ENCODE measurements at regions not wholly inside any gene's neighbourhood (a gene's known extent, or its start where the extent isn't known, plus 50 kb on each side); places are given as distances from the start of the nearest gene placed in this dataset.

DNA sequence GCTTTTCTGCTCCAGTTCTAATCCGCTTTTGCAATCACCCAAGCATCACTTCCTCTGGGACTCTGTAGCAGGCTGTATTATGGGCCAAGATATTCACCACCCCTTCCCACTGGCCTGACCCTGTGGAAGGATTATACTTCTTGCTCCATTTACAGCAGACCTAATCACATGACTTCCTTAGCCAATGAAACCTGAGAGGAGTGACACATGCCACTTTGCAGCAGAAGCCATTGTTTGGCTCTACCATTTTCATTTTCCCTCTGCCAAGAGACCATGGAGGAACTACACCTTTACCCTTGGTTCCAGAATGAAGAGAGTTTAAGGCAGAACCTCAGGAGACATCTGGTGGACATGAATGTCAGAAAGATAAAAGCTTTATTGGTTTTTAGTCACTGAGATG is 134.9 kb upstream of the HSD17B12 start:
- Histone ChIP-seq H3K27ac (ENCODE audit: insufficient read depth, low read depth, low read length, poor library complexity, severe bottlenecking) (no peak overlapping the region), H3K4me1 (ENCODE audit: control insufficient read depth, insufficient read depth, low read length) (no peaks in the 10 kb centered on the region), H3K4me3 (ENCODE audit: insufficient read depth, low read depth, low read length) (no peak overlapping the region), H3K36me3 (ENCODE audit: control insufficient read depth, insufficient read depth, low read length) (no peaks in the 10 kb centered on the region), H3K9me3 (ENCODE audit: control insufficient read depth, low read length) (no peaks in the 10 kb centered on the region), H3K27me3 (ENCODE audit: control insufficient read depth, insufficient read depth, low read length, poor library complexity, severe bottlenecking) (peaks cover 31% of the 10 kb centered on the region)
- 97 to 100% methylated on average over 1 of the region's 1 CpG for WGBS, 2 experiments

DNA sequence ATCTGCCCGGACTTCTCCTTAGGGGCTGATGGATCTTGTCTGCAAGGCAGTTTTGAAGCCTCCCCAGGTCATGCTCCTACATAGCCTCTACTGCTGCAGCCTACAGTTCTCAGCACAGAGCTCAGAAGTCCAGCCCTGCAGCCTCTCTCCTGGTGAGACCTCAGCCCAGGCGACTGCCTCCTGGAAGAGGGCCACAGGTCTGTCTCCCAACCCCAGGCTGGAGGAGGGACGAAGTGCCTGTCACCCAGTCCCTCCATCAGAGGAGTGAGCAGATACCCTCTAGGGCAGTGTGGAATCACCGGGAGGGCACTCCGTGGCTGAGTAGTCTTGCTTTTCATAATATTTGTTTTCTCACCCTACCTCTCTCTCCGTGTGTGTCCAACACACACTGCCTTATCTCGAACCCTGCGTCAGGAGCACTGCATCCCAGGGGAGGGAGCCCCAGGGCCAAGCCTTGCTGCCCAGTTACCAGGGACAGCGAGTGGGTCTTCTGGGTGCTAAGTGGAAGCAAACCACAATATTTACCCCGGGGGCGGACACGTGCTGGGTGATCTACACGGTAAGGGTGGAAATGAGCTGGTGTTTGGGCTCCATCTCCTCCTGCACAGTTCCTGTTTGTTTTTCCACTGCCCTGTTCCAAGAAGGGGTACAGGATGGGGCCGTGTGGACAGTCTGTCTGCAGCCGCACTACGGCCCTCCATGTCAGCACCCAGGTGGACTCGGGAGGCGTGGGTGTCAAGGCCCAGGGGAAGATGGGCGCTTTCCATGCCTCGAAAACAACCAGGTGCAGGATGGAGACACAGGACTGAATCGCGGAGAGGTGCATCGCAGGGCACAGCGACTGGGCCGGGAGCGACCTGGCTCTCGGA is 133.7 kb upstream of the HSD17B12 start:
- peak overlapping the region; percentile 22 for H3K4me3 ChIP-seq (ENCODE audit: insufficient read depth, low read depth, low read length)
- H3K4me1 ChIP-seq (ENCODE audit: control insufficient read depth, insufficient read depth, low read length) = no peaks in the 10 kb centered on the region
- WGBS, 2 experiments = 74 to 78% methylated on average over 27 of the region's 27 CpGs
- H3K27me3 ChIP-seq (ENCODE audit: control insufficient read depth, insufficient read depth, low read length, poor library complexity, severe bottlenecking) = peaks cover 31% of the 10 kb centered on the region
- no peak overlapping the region for H3K27ac ChIP-seq (ENCODE audit: insufficient read depth, low read depth, low read length, poor library complexity, severe bottlenecking)
- no peaks in the 10 kb centered on the region for H3K36me3 ChIP-seq (ENCODE audit: control insufficient read depth, insufficient read depth, low read length)
- H3K9me3 ChIP-seq (ENCODE audit: control insufficient read depth, low read length) = no peaks in the 10 kb centered on the region

DNA sequence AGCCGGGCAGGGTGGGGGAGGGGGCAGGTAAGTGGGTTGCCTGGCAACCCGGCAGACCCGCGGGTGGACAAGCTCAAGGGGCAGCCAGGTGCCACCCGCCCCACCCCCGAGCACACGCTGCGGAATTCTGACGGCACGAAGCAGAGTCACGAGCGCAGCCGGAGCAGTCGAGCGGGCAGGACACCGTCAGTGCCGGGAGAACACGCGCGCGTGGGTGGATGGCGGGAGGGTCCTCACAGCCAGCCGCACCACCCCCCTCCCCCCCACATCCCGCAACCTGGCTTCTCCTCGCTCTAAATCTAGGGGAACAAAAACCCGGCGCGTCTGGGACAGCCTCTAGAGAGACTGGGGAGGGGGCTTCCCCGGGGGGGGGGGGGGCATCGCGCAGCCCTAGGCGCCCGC is 133.1 kb upstream of the HSD17B12 start:
- no peaks in the 10 kb centered on the region for H3K4me1 ChIP-seq (ENCODE audit: control insufficient read depth, insufficient read depth, low read length)
- H3K27ac ChIP-seq (ENCODE audit: insufficient read depth, low read depth, low read length, poor library complexity, severe bottlenecking) = no peak overlapping the region
- no peaks in the 10 kb centered on the region for H3K9me3 ChIP-seq (ENCODE audit: control insufficient read depth, low read length)
- H3K36me3 ChIP-seq (ENCODE audit: control insufficient read depth, insufficient read depth, low read length) = no peaks in the 10 kb centered on the region
- H3K27me3 ChIP-seq (ENCODE audit: control insufficient read depth, insufficient read depth, low read length, poor library complexity, severe bottlenecking) = peaks cover 31% of the 10 kb centered on the region
- peak overlapping the region; percentile 22 for H3K4me3 ChIP-seq (ENCODE audit: insufficient read depth, low read depth, low read length)
- WGBS, 2 experiments = 22 to 24% methylated on average over 30 to 33 of the region's 33 CpGs

DNA sequence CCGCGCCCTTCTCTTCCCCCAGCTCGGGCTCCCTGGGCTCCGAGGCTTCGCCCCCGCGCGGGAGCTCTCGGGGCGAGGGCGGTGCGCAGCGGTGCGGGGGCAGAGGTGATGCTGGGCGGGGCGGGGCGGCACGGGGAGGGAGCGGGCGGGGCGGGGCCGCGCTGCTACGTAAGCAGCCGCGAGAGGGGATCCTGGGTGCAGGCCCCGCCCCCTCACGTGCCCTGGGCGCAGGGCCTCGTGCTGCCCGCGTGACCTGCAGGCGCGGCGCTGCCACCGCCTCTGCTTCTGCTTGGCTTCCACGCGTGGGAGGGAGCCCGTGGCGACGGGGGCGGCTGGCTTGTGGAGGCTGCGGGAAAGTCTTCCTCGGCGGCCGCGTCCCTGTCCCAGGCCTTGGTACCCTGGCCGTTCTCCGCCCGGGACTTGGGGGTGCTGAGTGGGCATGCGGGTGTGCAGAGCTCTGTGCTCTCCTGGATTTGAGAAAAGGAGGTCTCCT is 132.6 kb upstream of the HSD17B12 start:
- H3K9me3 ChIP-seq (ENCODE audit: control insufficient read depth, low read length) = no peaks in the 10 kb centered on the region
- H3K27ac ChIP-seq (ENCODE audit: insufficient read depth, low read depth, low read length, poor library complexity, severe bottlenecking) = no peak overlapping the region
- peak overlapping the region; percentile 22 for H3K4me3 ChIP-seq (ENCODE audit: insufficient read depth, low read depth, low read length)
- WGBS, 2 experiments = 38 to 42% methylated on average over 49 to 51 of the region's 51 CpGs
- H3K4me1 ChIP-seq (ENCODE audit: control insufficient read depth, insufficient read depth, low read length) = no peaks in the 10 kb centered on the region
- peaks cover 31% of the 10 kb centered on the region for H3K27me3 ChIP-seq (ENCODE audit: control insufficient read depth, insufficient read depth, low read length, poor library complexity, severe bottlenecking)
- no peaks in the 10 kb centered on the region for H3K36me3 ChIP-seq (ENCODE audit: control insufficient read depth, insufficient read depth, low read length)

DNA sequence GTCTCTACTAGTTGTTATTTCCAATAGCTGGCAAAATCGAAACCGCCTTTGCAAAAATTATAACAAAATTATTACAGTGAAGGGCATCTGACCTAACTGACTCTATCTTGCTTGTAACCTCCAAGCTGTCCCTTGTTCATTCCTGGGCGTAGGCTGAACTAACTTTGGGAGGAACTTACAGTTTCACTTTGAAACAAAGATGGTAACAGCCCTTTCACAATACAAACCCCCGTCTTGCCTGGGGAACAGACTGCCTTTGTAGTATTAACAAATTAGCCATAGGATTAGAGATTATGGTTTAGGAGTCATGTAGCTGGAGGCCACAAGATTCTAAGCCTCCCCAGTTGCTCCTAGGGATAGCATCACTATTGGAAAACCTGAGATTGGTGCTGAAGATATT is 131.6 kb upstream of the HSD17B12 start:
- 92 to 95% methylated on average over 3 to 4 of the region's 4 CpGs for WGBS, 2 experiments

DNA sequence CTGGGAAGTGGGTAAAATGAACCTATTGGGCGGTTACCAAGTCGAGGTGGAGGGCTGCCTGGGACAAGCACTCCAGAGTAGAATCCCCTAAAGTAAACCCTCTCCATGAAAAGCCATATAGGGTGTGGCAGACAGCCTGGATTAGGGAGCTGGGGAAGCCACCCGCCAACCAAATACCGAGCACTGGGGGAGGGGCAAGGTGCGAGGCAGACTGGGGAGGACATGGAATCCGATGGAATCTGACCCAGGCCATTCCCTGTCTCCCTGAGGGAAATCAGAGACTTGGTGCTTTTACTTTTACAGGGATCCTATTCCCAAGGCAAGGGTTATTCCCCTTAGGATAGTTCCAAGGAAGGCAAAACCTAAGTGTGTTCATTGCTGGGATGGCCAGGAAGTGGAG is 130.9 kb upstream of the HSD17B12 start:
- peaks cover 11% of the 10 kb centered on the region for H3K4me1 ChIP-seq (ENCODE audit: control insufficient read depth, insufficient read depth, low read length)
- H3K4me3 ChIP-seq (ENCODE audit: insufficient read depth, low read depth, low read length) = no peak overlapping the region
- H3K36me3 ChIP-seq (ENCODE audit: control insufficient read depth, insufficient read depth, low read length) = no peaks in the 10 kb centered on the region
- 63 to 73% methylated on average over 6 of the region's 6 CpGs for whole genome bisulfite sequencing, 2 experiments
- peaks cover 31% of the 10 kb centered on the region for H3K27me3 ChIP-seq (ENCODE audit: control insufficient read depth, insufficient read depth, low read length, poor library complexity, severe bottlenecking)
- no peak overlapping the region for H3K27ac ChIP-seq (ENCODE audit: insufficient read depth, low read depth, low read length, poor library complexity, severe bottlenecking)
- no peaks in the 10 kb centered on the region for H3K9me3 ChIP-seq (ENCODE audit: control insufficient read depth, low read length)

More for the DNA sequence above, 131.6 kb upstream of the HSD17B12 start:
- Histone ChIP-seq H3K4me3 (ENCODE audit: insufficient read depth, low read depth, low read length) (no peak overlapping the region), H3K9me3 (ENCODE audit: control insufficient read depth, low read length) (no peaks in the 10 kb centered on the region), H3K27ac (ENCODE audit: insufficient read depth, low read depth, low read length, poor library complexity, severe bottlenecking) (no peak overlapping the region), H3K4me1 (ENCODE audit: control insufficient read depth, insufficient read depth, low read length) (peaks cover 4% of the 10 kb centered on the region), H3K36me3 (ENCODE audit: control insufficient read depth, insufficient read depth, low read length) (no peaks in the 10 kb centered on the region), H3K27me3 (ENCODE audit: control insufficient read depth, insufficient read depth, low read length, poor library complexity, severe bottlenecking) (peaks cover 31% of the 10 kb centered on the region)

DNA sequence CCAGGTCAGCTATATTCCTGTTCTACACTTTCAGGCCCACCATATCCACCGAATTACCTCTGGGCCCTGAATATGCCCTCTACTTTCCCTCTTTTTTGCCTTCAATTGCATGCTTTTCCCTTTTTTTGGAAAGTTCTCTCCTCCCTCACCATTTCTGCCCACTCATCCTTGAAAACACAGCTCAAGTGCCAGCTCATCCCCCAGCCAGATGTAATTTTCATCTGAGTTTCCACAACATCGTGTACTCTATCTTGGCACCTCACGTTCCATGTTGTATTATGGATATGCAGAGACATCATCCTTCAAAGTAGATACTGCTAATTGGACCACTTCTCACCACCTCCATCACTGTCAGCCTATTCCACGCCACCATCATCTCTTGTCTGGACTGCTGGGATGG is 129.8 kb upstream of the HSD17B12 start:
- Histone ChIP-seq H3K9me3 (ENCODE audit: control insufficient read depth, low read length) (no peaks in the 10 kb centered on the region), H3K27me3 (ENCODE audit: control insufficient read depth, insufficient read depth, low read length, poor library complexity, severe bottlenecking) (peaks cover 31% of the 10 kb centered on the region), H3K36me3 (ENCODE audit: control insufficient read depth, insufficient read depth, low read length) (no peaks in the 10 kb centered on the region), H3K4me1 (ENCODE audit: control insufficient read depth, insufficient read depth, low read length) (peaks cover 22% of the 10 kb centered on the region), H3K4me3 (ENCODE audit: insufficient read depth, low read depth, low read length) (no peak overlapping the region), H3K27ac (ENCODE audit: insufficient read depth, low read depth, low read length, poor library complexity, severe bottlenecking) (no peak overlapping the region)
- WGBS, 2 experiments = 90 to 94% methylated on average over 4 of the region's 4 CpGs

DNA sequence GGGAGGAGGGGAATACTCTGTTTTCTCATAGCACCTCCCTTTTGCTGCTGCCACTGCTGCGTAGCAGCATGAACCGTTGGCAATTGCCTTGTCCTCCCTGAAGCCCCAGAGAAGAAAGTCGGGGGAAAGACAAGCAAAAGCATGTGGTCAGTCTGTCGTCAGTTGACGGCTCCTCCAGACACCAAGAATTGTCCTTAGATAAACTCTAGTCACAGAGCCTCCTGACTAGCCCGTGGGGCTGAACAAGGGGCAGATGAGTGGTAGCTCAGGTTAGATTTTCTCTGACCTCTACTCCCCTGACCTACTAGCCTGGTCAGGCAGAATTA is 126.4 kb upstream of the HSD17B12 start:
- 52 to 58% methylated on average over 6 of the region's 6 CpGs for WGBS, 2 experiments
- no peaks in the 10 kb centered on the region for H3K9me3 ChIP-seq (ENCODE audit: control insufficient read depth, low read length)
- H3K27ac ChIP-seq (ENCODE audit: insufficient read depth, low read depth, low read length, poor library complexity, severe bottlenecking) = no peak overlapping the region
- H3K4me1 ChIP-seq (ENCODE audit: control insufficient read depth, insufficient read depth, low read length) = peaks cover 41% of the 10 kb centered on the region
- H3K4me3 ChIP-seq (ENCODE audit: insufficient read depth, low read depth, low read length) = no peak overlapping the region
- no peaks in the 10 kb centered on the region for H3K36me3 ChIP-seq (ENCODE audit: control insufficient read depth, insufficient read depth, low read length)
- peaks cover 4% of the 10 kb centered on the region for H3K27me3 ChIP-seq (ENCODE audit: control insufficient read depth, insufficient read depth, low read length, poor library complexity, severe bottlenecking)

DNA sequence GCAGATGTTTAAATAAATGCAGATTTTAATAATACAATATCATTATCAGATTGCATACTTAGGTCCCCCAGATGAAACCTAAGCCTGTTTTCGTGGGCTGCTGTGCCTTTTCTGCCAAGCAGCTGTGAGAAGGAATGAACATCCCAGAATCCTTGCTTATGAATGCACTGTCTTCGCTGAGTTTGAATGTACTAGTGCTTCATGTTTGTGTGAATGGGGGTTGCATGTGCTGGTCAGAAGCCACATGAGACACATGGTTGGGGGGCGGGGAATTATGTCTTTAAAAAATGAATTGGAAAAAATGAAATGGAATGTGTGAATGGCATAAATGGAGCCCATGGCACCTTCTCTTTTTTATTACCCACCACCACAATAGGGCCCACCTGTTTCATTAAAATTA is 125.4 kb upstream of the HSD17B12 start:
- Histone ChIP-seq H3K27me3 (ENCODE audit: control insufficient read depth, insufficient read depth, low read length, poor library complexity, severe bottlenecking) (no peaks in the 10 kb centered on the region), H3K4me1 (ENCODE audit: control insufficient read depth, insufficient read depth, low read length) (peaks cover 41% of the 10 kb centered on the region), H3K36me3 (ENCODE audit: control insufficient read depth, insufficient read depth, low read length) (no peaks in the 10 kb centered on the region), H3K27ac (ENCODE audit: insufficient read depth, low read depth, low read length, poor library complexity, severe bottlenecking) (no peak overlapping the region), H3K9me3 (ENCODE audit: control insufficient read depth, low read length) (no peaks in the 10 kb centered on the region), H3K4me3 (ENCODE audit: insufficient read depth, low read depth, low read length) (no peak overlapping the region)
- 58 to 84% methylated on average over 2 to 3 of the region's 3 CpGs for WGBS, 2 experiments

DNA sequence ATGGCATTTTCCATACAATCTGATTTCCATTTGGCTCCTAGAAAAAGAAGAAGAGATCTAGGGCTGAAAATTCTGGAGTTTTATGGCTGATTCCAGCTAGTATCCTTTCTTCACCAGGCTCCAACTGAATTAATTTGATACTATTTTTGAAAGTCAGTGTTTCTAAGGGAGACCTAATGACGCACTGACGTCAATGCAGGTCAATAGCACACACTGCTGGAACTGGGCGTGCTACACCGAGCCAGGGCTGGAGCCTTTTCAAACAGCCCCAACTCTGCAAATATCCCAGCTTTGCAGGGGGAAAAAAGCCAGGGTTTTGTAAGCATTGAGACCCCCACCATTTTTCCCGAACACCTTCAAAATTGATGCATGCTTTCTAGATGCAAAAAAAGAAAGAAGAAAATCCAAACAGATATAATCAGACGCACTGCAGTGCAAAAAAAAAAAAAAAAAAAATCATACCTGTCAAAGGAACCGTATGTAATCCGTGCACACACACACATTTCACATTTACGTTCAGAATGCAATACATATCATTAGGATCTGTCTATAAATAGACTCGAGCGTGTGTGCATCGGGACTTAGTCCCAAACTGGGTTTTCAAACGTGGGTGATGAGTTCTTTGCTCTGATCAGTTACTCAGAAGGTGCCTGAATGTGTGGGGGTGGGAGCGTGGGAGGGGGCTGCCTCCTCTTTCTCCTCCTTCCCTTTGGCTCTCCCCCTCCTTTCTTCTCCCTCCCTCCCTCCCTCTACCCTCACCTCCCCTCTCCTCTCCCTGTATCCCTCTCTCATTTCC is 124.5 kb upstream of the HSD17B12 start:
- no peaks in the 10 kb centered on the region for H3K9me3 ChIP-seq (ENCODE audit: control insufficient read depth, low read length)
- H3K4me3 ChIP-seq (ENCODE audit: insufficient read depth, low read depth, low read length) = peak overlapping the region; percentile 20
- 36 to 37% methylated on average over 10 to 14 of the region's 14 CpGs for WGBS, 2 experiments
- peaks cover 41% of the 10 kb centered on the region for H3K4me1 ChIP-seq (ENCODE audit: control insufficient read depth, insufficient read depth, low read length)
- no peaks in the 10 kb centered on the region for H3K36me3 ChIP-seq (ENCODE audit: control insufficient read depth, insufficient read depth, low read length)
- H3K27me3 ChIP-seq (ENCODE audit: control insufficient read depth, insufficient read depth, low read length, poor library complexity, severe bottlenecking) = no peaks in the 10 kb centered on the region
- no peak overlapping the region for H3K27ac ChIP-seq (ENCODE audit: insufficient read depth, low read depth, low read length, poor library complexity, severe bottlenecking)

Measured in ectodermal cell (in vitro differentiated cells).